Sigmoid colon (tissue), 6 donors: ENCODE measurements at regions not wholly inside any gene's neighbourhood (a gene's known extent, or its start where the extent isn't known, plus 50 kb on each side); places are given as distances from the start of the nearest gene placed in this dataset.
"Not testable (repeated sequence)": the region's sequence is repeated elsewhere in the genome, so short reads cannot be mapped to it uniquely, and the experiment has no call there.

Source experiments
- DNase-seq: peaks from one replicate; pipeline ENCODE4 v3.0.0-alpha.2; 2019
- H3K27ac ChIP-seq, 4 donors: fragments of 200-600 bp; sonication (generic); one replicate each; pipeline ENCODE4 v1.5.1; 2016 to 2019; ENCODE audit warnings: mild to moderate bottlenecking in 1 of 4
- H3K27me3 ChIP-seq, 3 donors: fragments of 200-600 bp; sonication (generic); one replicate each; pipeline ENCODE4 v1.5.1; 2019; ENCODE audit warnings: mild to moderate bottlenecking in 1 of 3
- H3K36me3 ChIP-seq, 4 donors: fragments of 200-600 bp; sonication (generic); one replicate each; pipeline ENCODE4 v1.5.1; 2016 to 2019
- H3K4me1 ChIP-seq, 4 donors: fragments of 200-600 bp; sonication (generic); one replicate each; pipeline ENCODE4 v1.5.1; 2017 to 2019
- H3K4me3 ChIP-seq, 4 donors: fragments of 200-600 bp; sonication (generic); one replicate each; pipeline ENCODE4 v1.5.1; 2017 to 2019; ENCODE audit warnings: mild to moderate bottlenecking in 2 of 4, moderate library complexity in 1 of 4
- H3K9me3 ChIP-seq, 4 donors: fragments of 200-600 bp in 3 of 4; sonication (generic) in 3 of 4; one replicate each; pipeline versions ENCODE4 v1.5.1 to v1.6.1; 2013 to 2019
- CTCF ChIP-seq, 4 experiments: fragments of 450-650 bp in 3 of 4; fragments of 200-600 bp in 1 of 4; IDR thresholded peaks; one replicate each; pipeline ENCODE4 v1.5.1; 2016 to 2019; ENCODE audit warnings: antibody characterized with exemption in 4 of 4, mild to moderate bottlenecking in 3 of 4, moderate library complexity in 2 of 4
- EP300 ChIP-seq, 4 donors: sonication (generic); formaldehyde crosslinking; IDR thresholded peaks; one replicate each; pipeline ENCODE4 v1.6.1; 2017; ENCODE audit warnings: antibody characterized with exemption in 4 of 4
- POLR2A ChIP-seq, 2 donors: fragments of 450-650 bp; IDR thresholded peaks; one replicate each; pipeline ENCODE4 v1.6.1; 2016; ENCODE audit warnings: antibody characterized with exemption in 2 of 2, mild to moderate bottlenecking in 2 of 2, moderate library complexity in 2 of 2
- POLR2AphosphoS5 ChIP-seq, 4 donors: sonication (generic); formaldehyde crosslinking; IDR thresholded peaks; one replicate each; pipeline ENCODE4 v1.6.1; 2017; ENCODE audit warnings: antibody characterized with exemption in 4 of 4
- WGBS, 2 donors: extraction: QIAGEN DNeasy Blood & Tissue Kit; methylation state at CpG; one replicate each; pipeline ENCODE4 v1.1.7; 2013; 5-methylcytosine and 5-hydroxymethylcytosine counted together
- intact Hi-C: fragments of 100-400 bp; cut with DNase I; formaldehyde crosslinking; loops from one replicate; pipeline ENCODE4 v1.15.1; 2023
- donor health status: healthy with polysubstance abuse.
- donor health status: healthy.

DNA sequence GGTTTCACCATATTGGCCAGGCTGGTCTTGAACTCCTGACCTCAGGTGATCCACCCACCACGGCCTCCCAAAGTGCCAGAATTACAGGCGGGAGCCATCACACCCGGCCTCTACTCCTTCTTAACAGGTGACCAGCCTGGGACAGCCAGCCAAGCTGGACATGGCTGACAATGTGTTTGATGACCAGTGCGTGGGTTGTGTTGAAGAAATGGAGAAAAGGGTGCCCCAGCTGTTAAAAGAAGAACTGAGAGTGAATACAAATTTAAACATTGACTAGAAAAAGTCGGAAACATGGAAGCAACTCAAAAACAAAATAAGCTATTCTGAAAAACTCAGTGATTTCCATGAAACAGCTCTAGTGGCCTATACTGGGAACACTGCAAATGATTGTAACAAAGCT lies 86.5 kb upstream of the CLPB start:
- Histone ChIP-seq H3K4me3 (no peak overlapping the region), H3K27me3 (no peaks in the 10 kb centered on the region), H3K36me3 (no peaks in the 10 kb centered on the region), H3K9me3 (no peaks in the 10 kb centered on the region), H3K4me1 (peaks cover 0 to 12% (median 5%) of the 10 kb centered on the region in 4 donors), H3K27ac (no peak overlapping the region)
- intact Hi-C loops = no loop called here
- DNase-seq = no peak
- TF ChIP-seq POLR2A (IDR thresholded peaks at IDR 0.05) (no peak), CTCF (IDR thresholded peaks at IDR 0.05) (no peak), EP300 (IDR thresholded peaks at IDR 0.05) (no peak), POLR2AphosphoS5 (IDR thresholded peaks at IDR 0.05) (no peak)
- 86 to 87% methylated on average over 5 of the region's 5 CpGs for WGBS, 2 donors

GRCh38 chr11:72519882-72520281 lies 85.6 kb upstream of the CLPB start:
- H3K27me3 ChIP-seq, intact Hi-C loops, H3K36me3 ChIP-seq, H3K9me3 ChIP-seq, DNase-seq: not testable (repeated sequence)
- Histone ChIP-seq H3K27ac (peak overlapping the region in 1 of 4 donors; percentile 48), H3K4me3 (peak overlapping the region in 2 of 4 donors; percentile 28 to 36), H3K4me1 (peaks cover 0 to 12% (median 5%) of the 10 kb centered on the region in 4 donors)
- 74 to 85% methylated on average over 2 of the region's 2 CpGs for WGBS, 2 donors

DNA sequence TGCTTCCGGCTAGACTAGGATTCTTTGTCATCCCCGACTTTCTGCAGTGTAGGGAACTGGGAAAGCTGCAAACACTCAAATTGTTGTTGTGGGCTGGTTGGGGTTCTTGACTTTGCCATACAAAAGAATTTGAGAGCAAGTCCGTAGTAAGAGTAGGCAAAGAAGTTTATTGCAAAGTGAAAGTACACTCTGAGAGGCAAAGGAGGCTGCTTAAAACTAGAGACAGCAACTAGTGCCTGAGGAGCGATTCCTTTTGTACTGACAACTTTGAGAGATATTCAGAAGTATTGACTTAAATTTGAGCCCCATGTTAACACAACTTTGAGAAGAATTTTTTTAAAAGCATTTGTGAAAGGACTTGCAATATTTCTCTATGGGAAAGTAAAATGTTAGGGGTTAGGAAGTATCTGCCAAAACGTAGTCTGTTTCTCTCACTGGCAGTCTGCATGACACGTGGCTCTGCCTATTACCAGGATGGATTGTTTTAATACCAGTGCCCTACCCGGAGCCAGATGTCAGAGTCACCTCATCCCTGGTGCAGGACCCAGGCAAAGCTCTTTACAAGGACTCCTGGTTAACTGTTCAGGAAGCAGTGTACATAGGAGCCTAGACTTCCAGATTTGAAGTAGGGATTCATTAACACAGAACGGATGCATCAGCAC lies 85.0 kb upstream of the CLPB start:
- H3K27ac ChIP-seq = peak overlapping the region; percentile 12 to 54 (median 37)
- no peaks in the 10 kb centered on the region for H3K9me3 ChIP-seq
- H3K27me3 ChIP-seq = no peaks in the 10 kb centered on the region
- no peak for TF ChIP-seq EP300 (IDR thresholded peaks at IDR 0.05)
- TF ChIP-seq POLR2AphosphoS5 (IDR thresholded peaks at IDR 0.05) = no peak
- TF ChIP-seq CTCF (IDR thresholded peaks at IDR 0.05) = no peak
- no peak for TF ChIP-seq POLR2A (IDR thresholded peaks at IDR 0.05)
- H3K4me1 ChIP-seq = peaks cover 0 to 12% (median 5%) of the 10 kb centered on the region in 4 donors
- no peaks in the 10 kb centered on the region for H3K36me3 ChIP-seq
- no peak for DNase-seq
- WGBS, 2 donors = 37 to 38% methylated on average over 8 of the region's 8 CpGs
- H3K4me3 ChIP-seq = peak overlapping the region; percentile 4 to 40 (median 32)
- intact Hi-C loops = no loop called here

DNA sequence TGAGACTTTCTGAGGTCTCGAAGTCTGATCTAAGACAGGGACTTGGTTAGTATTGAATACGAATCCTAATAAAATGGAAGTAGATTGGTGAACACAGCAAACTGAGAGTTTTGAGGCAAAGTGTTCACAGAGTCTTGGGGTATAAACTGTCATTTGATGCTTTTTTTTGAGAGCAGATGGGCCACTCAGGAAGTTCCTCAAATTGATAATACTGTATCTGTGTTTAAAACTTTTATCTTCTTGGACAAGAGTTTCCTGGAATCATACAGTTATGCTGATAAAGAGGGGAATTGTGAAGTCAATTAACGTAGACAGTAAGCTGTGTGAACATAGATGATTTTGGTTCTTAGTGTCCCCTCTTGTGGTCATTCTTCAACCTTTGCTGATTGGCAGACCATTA lies 80.0 kb upstream of the CLPB start:
- TF ChIP-seq POLR2A (IDR thresholded peaks at IDR 0.05) = no peak
- no peak for TF ChIP-seq EP300 (IDR thresholded peaks at IDR 0.05)
- no peak for TF ChIP-seq POLR2AphosphoS5 (IDR thresholded peaks at IDR 0.05)
- TF ChIP-seq CTCF (IDR thresholded peaks at IDR 0.05) = no peak
- peaks cover 0 to 9% (median 4%) of the 10 kb centered on the region in 4 donors for H3K9me3 ChIP-seq
- H3K27ac ChIP-seq = no peak overlapping the region
- intact Hi-C loops = no loop called here
- H3K4me3 ChIP-seq = no peak overlapping the region
- H3K36me3 ChIP-seq = no peaks in the 10 kb centered on the region
- H3K27me3 ChIP-seq = no peaks in the 10 kb centered on the region
- peaks cover 0 to 4% (median 0%) of the 10 kb centered on the region in 4 donors for H3K4me1 ChIP-seq
- WGBS, 2 donors = 89 to 93% methylated on average over 3 of the region's 3 CpGs
- DNase-seq = no peak

- Histone ChIP-seq H3K4me3 (no peak overlapping the region), H3K4me1 (no peaks in the 10 kb centered on the region), H3K36me3 (no peaks in the 10 kb centered on the region), H3K27ac (no peak overlapping the region), H3K9me3 (peaks cover 0 to 9% (median 4%) of the 10 kb centered on the region in 4 donors), H3K27me3 (no peaks in the 10 kb centered on the region)
- DNase-seq = no peak
- 94 to 95% methylated on average over 1 of the region's 1 CpG for WGBS, 2 donors
- TF ChIP-seq CTCF (IDR thresholded peaks at IDR 0.05) = no peak
- TF ChIP-seq POLR2AphosphoS5 (IDR thresholded peaks at IDR 0.05) = no peak
- TF ChIP-seq EP300 (IDR thresholded peaks at IDR 0.05) = no peak
- no peak for TF ChIP-seq POLR2A (IDR thresholded peaks at IDR 0.05)
- intact Hi-C loops = no loop called here
Measured at GRCh38 chr11:72513411-72513810, 79.1 kb upstream of the CLPB start.
